OCI-M1 (cell line): ENCODE measurements at regions not wholly inside any gene's neighbourhood (a gene's known extent, or its start where the extent isn't known, plus 50 kb on each side); places are given as distances from the start of the nearest gene placed in this dataset.

Experiments used
- DNase-seq: peaks from one replicate; lab custom pipeline; 2025; lab: John Stamatoyannopoulos, UW

DNA sequence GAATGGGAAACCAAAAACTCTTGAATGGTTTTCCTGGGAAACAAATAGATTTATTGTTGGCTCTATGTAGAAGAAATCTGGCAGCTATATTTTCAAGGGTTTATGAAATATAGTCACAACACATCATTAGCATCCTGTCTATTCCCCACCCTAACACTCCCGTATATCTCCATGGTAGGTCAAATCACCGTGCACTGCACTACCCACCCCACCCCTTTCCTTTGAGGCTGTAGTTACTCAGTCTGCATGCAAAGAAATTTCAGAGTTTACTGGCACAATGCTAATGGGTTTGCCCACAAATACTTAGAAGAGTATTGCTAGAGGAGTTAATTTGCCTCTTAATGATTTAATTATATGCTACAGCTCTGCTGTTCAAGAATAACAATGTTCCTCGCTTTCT is 329.1 kb upstream of the TSHZ2 start:
- no peak for DNase-seq

DNA sequence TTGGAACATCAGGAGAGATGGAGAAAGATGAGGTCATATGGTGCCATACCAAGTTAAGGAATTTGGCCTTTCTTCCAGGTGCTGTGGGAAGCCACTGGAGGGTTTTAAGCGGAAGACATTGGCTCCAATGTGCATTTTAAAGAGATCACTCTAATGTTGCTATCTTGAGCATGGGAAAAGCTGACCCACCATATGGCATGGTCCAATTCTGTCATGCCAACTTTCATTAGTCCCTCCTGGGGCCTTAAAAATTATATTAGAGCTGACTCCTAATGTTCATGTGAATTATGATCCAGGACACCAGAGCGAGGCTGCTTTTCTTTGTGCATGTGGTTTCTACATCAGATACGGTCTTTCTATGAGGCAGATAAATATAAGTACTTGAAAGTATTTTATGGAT is 335.0 kb upstream of the TSHZ2 start:
- no peak for DNase-seq

DNA sequence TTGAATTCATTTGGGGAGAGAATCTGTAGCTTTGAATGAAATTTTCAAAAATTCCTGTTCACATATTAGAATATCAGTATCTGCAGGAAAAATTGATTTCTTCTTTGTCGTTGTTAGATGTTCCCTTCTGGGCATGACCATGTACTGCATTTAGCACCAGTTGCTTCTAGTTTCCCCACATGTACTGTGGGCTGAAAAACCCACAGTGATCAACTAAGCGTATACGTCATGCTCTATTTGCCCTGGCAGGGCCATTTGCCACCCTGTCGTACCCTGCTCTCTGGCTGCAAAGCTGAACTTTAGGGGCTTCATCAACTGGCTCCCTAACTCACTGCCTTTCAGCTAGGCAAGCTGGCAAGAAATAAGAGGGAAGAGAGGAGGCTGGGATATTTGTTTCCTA is 340.7 kb upstream of the TSHZ2 start:
- no peak for DNase-seq

DNA sequence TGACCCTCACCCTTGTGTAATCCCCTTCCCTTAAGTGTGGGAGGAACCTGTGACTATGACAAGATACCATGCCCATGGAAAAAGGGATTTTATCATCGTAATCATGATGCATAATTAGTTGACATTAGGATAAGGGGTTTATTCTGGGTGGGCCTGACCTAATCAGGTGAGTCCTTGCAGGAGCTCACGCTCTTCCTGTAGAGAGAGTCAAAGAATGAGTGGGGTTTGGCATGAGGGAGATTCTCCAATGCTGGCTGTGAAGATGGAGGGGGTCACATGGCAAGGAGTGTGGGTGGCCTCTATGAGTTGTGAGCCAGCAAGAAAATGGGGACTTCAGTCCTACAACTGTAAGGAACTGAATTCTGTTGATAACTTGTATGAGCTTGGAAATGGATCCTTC is 342.0 kb upstream of the TSHZ2 start:
- DNase-seq = no peak

DNA sequence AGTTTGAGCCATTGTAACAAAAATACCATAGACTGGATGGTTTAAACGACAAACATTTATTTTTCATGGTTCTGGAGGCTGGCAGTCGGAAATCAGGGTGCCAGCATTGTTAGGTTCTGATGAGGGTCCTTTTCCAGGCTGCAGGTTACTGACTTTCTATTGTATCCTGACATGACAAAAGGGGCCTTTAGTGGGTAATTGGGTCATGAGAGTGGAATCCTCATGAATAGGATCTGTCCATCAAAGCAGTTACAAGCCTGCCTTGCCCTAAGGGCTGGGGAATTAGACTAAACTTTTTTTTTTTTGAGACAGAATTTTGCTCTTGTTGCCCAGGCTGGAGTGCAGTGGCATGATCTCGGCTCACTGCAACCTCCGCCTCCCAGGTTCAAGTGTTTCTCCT is 347.9 kb upstream of the TSHZ2 start:
- no peak for DNase-seq

DNA sequence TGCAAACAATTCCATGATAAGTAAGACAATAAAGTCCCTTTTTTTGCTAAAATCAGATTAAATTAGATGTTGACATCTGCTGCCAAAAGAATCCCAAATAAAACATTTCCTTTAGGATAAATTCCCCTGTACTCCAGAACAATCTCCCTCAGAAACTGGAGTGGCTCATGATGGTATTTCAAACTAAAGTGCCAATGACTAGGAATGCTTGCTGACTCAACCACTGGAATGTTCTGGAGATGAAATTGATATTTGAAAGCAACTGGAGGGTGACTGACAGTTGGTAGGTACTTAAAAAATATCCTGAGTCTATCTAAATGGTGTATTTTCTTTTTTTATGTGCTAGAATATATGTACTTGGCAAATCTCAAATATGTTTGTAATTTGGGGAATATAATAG is 350.1 kb upstream of the TSHZ2 start:
- no peak for DNase-seq

DNA sequence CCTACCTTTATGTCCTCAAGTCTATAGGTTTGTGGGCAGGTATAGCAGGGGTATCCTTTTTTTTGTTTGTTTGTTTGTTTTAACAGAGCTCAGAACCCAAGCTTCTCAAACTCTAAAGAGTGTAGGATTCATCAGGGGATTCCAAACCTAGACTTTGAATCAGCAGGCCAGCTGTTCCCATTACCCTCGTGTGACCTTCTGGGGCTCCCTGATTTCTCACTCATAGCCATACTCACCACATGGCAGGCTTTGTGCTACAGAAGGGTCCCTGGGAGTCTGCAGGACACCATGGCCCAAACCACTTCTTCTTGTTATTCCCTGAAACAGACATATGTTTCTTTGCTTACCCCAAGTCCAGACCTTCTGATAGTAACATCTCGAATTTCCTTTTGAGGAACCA is 350.8 kb upstream of the TSHZ2 start:
- no peak for DNase-seq

DNA sequence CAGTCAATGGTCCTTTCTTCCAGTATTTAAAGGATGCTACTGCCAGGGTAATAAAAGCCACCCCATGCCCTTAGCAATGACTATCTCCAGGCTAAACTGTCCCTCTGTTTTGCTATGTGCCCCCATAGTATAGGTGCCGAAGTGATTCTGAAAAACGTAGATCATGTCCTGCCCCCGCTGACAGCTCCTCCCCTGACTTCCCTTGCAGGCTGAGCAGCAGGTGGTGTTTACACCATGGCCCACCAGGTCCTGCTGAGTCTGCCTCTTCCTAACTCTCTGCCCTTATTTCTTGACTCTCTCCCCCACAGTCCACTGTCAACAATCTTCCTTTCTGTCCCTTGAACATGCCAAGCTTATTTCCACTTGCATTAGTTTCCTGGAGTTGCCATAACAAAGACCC is 352.5 kb upstream of the TSHZ2 start:
- no peak for DNase-seq

DNA sequence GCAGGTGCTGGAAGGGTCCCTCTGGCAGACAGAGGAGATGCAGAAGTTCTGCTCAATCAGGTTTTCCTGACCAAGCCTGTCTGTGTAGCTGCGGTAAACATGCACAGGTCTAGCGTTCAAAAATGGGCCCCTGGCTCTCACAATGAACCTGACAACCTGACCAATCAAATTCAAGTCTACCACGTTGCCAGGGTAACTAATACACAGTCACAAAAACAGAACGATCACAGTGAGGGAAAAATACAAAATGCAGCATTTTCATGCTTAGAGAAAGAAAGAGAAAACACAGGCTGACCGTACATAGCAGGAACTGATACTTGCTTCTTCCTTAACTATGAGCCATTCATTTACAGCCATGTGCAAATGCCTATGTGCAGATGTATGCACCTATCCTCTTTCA is 353.1 kb upstream of the TSHZ2 start:
- DNase-seq = no peak

DNA sequence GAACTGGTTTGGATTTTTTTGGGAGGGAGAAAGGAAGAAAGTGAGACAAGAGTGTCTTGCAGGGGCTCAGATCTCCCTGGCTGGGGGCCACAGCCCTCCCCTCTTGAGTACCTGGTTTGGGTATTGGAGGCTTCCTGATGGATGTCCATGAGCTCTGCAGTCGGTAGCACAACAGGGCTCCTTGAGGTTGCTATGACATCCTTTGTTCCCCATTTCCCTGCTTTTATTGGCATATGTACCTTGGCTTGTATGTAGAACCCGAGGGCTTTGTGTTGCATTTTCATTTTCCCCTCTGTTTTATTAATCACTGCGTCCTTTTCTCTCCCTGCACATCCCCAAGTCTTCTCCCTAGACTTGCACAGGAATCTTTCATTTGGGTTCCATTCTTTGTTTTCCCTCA is 355.5 kb upstream of the TSHZ2 start:
- DNase-seq = no peak

DNA sequence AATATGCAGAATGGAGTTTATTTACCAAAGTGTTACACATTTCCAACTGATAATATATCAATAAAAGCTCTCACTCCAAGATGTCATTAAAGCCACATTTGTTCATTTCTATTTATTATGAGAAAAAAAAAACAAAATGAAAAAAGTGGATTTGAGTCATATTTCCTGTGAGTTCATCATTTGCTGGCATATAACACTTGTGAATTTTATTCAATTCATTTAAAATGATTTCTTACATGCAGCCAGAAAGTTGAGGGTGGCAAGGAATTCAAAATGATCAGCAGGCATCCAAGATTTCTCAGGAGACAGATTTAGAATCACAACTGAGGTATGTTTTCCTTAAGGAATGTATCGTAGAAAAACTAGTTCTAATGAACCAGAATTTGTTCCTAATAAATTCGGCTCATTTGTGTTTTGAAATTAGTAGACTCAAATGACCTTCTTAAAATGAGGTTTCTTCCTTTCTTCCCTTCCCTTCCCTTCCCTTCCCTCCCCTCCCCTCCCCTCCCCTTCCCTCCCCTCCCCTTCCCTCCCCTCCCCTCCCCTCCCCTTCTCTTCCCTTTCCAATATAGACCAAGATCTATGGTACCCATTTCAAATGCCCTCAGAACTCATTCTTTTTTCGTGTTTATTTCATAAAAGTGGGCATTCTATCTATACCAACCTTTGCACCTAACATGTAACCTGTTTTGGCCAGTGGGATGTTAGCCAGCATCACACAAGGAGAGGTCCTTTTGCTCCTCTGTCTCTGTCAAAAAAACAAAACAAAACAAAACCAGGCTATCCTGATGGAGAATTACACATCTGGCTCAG is 357.9 kb upstream of the TSHZ2 start:
- no peak for DNase-seq

DNA sequence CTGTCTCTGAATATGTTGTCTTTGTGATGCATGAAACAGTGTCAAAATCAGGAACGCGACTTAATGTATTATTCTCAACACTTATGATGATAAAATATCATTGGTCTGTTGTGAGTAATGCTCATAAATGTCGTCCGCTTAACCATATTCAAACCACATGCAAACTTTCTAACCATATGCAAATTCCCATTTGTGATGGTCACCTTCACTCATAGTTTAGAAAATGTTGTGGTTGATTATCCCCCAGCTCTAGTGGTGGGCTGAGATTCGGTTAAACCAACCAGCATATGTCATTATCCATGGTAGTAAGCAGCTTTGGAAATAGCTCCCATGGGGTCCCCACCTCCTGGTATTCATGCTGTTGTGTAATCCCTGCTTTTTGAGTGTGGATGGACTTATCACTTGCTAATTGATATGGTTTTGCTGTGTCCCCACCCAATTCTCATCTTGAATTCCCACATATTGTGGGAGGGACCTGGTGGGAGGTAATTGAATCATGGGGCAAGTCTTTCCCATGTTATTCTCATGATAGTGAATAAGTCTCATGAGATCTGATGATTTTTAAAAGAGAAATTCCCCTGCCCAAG is 360.0 kb upstream of the TSHZ2 start:
- no peak for DNase-seq

DNA sequence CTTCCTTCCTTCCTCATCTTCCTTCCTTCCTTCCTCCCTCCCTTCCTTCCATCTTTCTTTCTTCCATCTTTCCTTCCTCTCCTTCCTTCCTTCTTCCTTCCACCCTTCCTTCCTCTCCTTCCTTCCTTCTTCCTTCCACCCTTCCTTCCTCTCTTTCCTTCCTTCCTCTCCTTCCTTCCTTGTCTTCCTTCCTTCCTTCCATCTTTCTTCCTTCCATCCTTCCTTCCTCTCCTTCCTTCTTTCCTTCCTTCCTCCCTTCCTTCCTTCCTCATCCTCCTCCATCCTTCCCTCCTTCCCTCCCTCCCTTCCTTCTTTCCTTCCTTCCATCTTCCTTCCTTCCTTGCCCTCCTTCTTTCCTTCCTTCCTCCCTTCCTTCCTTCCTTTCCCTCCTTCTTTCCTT is 361.4 kb upstream of the TSHZ2 start:
- no peak for DNase-seq

DNA sequence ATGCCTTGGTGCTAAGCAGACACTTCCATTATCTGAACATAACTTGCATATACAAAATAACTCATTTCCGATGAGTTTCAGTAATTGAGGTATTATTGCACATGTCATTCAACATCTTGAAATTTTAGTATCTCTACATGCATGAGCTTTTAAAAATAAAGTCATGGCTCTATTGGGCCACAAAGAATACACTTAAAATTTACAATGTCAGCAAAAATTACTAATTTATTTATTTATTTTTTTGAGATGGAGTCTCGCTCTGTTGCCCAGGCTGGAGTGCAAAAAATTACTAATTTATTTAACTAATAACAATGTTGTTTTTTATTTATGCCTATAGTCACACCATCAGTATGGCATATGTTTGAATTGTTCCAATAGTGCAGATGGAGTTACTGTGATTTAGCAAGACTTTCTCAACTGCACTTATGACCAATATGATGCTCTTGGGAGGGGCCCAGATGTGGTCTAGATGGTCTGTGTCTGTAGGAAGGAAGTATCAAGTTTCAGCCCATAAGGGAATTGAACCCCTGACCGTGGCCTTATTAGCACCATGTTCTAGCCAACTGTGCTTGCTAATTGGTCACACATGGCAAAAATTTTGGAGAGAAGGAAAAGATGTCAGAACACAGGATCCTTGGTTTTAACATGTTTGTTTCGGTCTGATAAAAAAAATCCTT is 370.7 kb upstream of the TSHZ2 start:
- no peak for DNase-seq

DNA sequence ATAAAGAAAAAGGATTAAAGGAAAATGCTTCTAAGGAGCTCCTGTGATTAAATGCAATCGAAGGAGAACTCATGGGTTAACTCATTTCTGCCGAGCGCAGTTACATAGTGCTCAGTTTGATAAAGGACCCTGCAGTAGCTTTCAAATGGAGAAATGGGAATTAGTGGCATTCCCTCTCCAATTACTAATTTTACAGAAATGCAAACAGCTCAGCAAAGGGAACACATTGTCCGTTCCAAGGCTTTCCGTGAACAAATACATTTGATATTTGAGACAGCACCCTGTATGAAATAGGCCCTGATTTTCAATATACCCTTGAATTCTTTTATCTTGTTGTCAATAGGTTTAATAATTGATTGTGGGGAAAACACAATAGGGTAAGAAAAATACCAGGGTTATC is 375.9 kb upstream of the TSHZ2 start:
- DNase-seq = no peak

DNA sequence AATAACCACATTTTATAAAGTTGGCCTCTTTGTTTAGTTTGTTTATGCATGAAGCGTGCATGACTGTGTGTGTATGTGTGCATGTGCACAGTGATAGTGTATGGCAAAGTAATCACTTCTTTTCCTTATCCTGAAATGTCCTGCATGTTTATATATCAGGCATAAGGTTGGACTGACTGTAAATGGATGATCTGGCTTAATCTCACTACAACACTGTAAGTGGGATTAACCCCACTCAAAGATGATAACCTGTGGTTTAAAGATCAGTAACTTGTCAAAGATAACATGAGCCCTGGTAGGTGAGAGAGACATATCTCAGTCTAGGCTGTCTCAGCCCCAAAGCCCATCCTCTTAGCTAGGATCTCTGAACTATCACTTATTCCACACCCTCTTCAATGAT is 376.6 kb upstream of the TSHZ2 start:
- DNase-seq = no peak

DNA sequence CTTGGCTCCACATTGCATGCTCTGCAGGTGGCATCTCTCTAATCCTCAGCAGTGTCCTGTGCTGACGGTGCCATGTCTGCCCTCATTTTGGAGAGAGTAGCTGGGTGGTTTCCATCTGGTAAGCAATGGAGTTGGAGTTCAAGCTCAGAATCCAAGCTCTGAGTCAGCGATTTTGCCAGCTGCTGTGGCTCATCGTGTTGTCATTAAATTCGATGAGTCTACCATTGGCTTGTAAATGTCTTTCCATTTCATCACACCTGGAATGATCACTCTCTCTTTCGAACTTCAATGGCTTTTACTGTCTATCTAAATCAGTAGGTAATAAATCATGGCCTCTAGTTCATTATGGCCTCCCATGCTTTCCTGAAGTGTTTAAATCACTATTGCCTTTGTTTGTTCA is 378.5 kb upstream of the TSHZ2 start:
- no peak for DNase-seq

DNA sequence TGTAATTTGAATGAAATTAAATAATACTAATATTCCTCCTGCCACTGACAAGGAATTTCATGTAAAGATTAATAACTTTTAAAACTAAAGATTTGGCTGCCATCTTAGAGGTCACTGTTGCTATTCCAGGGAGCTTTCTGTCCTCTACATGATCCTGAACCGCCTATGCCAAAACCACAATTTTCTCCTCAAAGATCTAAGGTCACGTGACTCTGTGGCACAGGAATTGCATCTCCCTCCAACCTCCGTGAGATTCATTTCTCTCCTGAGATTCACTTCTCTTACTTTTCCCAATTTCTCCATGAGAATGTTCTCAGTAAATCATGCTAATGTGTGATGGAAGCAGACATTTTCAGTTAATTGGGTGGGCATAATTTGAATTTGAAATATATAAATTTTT is 379.6 kb upstream of the TSHZ2 start:
- no peak for DNase-seq

DNA sequence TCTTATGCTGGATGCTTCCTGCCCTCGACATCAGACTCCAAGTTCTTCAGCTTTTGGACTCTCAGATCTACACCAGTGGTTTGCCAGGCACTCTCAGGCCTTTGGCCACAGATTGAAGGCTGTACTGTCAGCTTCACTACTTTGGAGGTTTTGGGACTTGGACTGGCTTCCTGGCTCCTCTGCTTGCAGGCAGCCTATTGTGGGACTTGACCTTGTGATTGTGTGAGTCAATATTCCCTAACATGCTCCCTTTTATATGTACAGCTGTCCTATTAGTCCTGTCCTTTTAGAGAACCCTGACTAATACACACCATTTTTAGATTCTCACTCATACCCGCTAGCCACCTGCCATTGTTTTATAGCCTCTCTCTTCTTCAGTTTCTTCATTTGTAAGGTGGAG is 382.1 kb upstream of the TSHZ2 start:
- DNase-seq = no peak

DNA sequence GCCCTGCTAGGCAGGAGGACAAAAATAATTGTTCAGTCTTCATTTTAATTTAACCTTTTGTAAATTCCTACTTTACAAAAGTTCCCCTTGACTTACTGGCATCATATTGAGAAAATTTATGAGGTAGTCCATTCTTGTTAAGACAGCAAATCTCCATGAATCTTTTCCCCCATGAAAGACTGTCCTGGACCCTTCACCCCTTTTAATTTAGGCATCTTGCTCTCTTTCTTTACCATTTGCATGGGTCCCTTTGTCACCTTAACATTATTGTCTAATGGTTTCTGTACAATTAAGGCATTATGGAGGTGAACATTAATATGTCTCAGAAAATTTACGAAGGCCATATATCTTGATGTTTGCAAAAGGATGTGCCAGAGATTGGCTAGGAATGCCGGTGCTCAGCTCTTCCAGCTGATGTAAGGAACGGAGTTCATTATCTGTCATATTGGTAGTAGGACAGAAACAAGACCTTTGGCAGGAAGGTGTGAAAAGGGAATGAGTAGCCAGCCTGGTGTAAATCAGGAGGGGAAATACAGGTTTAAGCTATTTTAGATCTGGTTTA is 382.8 kb upstream of the TSHZ2 start:
- no peak for DNase-seq

DNA sequence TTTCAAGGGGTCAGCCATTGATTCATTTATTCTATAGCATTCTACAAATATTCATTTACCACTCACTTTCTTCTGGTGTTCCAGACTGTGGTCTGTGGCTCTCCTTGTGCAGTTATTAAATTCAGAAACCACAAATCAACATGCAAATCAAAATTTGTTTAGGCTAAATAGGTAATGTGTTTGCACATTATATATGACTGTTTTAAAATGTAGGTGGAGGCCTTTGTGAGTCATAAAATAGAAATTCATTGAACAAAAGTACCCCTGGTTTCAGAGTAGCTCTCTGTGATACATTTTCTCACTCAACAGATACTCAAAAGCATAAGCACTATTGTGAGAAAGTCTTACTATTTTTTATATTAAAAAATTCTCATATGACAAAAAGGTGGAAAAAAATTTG is 385.5 kb upstream of the TSHZ2 start:
- no peak for DNase-seq

DNA sequence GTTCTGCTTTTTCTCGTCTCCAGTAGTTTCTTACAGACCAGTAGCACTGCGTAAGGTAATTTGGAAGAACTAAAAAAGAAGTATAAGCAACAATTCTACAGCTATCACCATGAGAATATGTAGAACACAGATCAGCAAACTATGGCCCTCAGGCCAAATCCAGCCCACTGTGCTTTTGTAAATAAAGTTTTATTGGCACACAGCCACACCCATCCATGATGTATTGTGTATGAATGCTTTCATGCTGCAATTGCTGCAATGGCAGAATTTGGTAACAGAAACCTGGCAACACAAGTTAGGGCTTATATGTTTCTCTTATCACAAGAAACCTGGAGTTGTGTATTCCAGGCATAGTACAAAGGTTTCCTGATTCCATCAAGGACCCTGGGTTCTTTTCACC is 386.8 kb upstream of the TSHZ2 start:
- DNase-seq = no peak

DNA sequence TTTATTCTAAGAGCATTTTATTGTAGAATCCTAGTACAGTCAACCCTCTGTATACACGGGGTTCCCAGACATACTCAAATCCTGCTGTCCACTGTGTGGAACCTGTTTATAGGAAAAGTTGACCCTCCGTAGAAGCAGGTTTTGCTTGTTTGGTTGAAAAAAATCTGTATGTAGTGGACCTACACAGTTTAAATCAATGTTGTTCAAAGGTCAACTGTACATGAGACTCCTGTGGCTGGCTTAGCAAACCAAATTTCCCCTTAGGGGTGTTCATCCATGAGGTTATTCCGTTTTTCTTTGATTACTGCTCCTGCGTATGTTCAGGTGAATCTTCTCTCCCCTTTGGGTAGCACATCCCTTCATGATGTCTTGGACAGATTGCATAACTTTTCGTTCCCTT is 387.0 kb upstream of the ZFP64 start:
- DNase-seq = no peak
